ENCODE measurements at regions not wholly inside any gene's neighbourhood (a gene's known extent, or its start where the extent isn't known, plus 50 kb on each side); places are given as distances from the start of the nearest gene placed in this dataset.

DNA sequence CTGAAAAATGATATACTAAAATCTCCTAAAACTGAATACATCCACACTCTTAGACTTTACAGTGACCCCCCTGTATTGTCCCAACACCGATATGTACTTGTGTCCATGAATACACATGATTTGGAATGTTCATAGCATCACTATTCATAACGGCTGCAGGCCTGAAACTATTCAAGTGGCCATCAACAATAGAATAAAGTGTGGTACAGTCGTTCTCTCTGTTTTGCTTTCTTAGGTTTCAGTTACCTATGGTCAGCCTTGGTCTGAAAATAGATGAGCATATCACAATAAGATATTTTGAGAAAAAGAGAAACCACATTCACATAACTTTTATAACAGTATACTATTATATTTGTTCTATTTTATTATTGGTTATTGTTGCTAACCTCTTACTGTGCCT is 150.6 kb downstream of the ASCL4 start:
- Histone ChIP-seq H3K27me3 (ENCODE audit: control insufficient read depth, insufficient read depth, low read length, poor library complexity, severe bottlenecking) (peaks cover 42% of the 10 kb centered on the region), H3K4me1 (ENCODE audit: control insufficient read depth, insufficient read depth, low read length) (no peaks in the 10 kb centered on the region)

DNA sequence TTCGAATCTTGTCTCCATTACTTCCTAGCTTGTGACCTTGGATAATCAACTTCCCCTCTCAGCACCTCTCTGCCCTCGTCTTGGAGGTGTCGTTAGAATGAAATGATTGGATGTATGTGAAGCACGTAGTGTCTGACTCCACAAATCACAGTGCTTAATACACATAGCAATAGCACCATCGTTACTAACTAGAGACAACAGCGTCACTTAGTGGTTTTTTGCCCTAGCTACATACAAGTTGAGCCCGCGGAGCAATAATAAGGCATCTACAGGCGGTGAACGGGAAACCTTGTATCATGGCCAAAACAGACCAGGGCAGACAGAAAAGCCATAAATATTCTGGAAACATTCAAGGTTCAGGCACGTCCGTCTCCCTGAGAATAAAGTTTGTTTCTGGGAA is 154.9 kb downstream of the ASCL4 start:
- H3K4me1 Mint-ChIP-seq, result no peaks in the 10 kb centered on the region
- Histone ChIP-seq H3K36me3 (ENCODE audit: control insufficient read depth, insufficient read depth, low read length) (no peaks in the 10 kb centered on the region), H3K9ac (ENCODE audit: extremely low read depth, low read length, poor library complexity, severe bottlenecking) (no peak overlapping the region), H3K9me3 (ENCODE audit: control insufficient read depth, low read length) (no peaks in the 10 kb centered on the region), H3K4me1 (ENCODE audit: control insufficient read depth, insufficient read depth, low read length) (no peaks in the 10 kb centered on the region), H3K4me3 (ENCODE audit: low read length) (no peak overlapping the region), H3K27ac (ENCODE audit: low read depth, low read length) (no peak overlapping the region), H3K27me3 (ENCODE audit: control insufficient read depth, insufficient read depth, low read length, poor library complexity, severe bottlenecking) (peaks cover 75% of the 10 kb centered on the region)
- TF ChIP-seq, protein P1, sequence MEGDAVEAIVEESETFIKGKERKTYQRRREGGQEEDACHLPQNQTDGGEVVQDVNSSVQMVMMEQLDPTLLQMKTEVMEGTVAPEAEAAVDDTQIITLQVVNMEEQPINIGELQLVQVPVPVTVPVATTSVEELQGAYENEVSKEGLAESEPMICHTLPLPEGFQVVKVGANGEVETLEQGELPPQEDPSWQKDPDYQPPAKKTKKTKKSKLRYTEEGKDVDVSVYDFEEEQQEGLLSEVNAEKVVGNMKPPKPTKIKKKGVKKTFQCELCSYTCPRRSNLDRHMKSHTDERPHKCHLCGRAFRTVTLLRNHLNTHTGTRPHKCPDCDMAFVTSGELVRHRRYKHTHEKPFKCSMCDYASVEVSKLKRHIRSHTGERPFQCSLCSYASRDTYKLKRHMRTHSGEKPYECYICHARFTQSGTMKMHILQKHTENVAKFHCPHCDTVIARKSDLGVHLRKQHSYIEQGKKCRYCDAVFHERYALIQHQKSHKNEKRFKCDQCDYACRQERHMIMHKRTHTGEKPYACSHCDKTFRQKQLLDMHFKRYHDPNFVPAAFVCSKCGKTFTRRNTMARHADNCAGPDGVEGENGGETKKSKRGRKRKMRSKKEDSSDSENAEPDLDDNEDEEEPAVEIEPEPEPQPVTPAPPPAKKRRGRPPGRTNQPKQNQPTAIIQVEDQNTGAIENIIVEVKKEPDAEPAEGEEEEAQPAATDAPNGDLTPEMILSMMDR (conservative IDR thresholded peaks at IDR 0.05), result peak; percentile 70
- peak; percentile 76 for DNase-seq
- no peaks in the 10 kb centered on the region for H3K36me3 Mint-ChIP-seq (ENCODE audit: low read depth)
- 66 to 70% methylated on average over 8 to 10 of the region's 12 CpGs for WGBS, 2 experiments (ENCODE audit: insufficient coverage in 1 of 2, insufficient read length in 1 of 2)
- no peak overlapping the region for H3K27ac Mint-ChIP-seq
- peaks cover 50% of the 10 kb centered on the region for H3K27me3 Mint-ChIP-seq (ENCODE audit: insufficient read depth)
- no peak overlapping the region for H3K4me3 Mint-ChIP-seq
- H3K9me3 Mint-ChIP-seq, result no peaks in the 10 kb centered on the region

More for the DNA sequence above, 150.6 kb downstream of the ASCL4 start:
- H3K27me3 Mint-ChIP-seq (ENCODE audit: insufficient read depth), result peaks cover 43% of the 10 kb centered on the region
- no peak overlapping the region for H3K27ac Mint-ChIP-seq
- no peaks in the 10 kb centered on the region for H3K9me3 Mint-ChIP-seq
- Histone ChIP-seq H3K36me3 (ENCODE audit: control insufficient read depth, insufficient read depth, low read length) (no peaks in the 10 kb centered on the region), H3K27ac (ENCODE audit: low read depth, low read length) (no peak overlapping the region), H3K9me3 (ENCODE audit: control insufficient read depth, low read length) (no peaks in the 10 kb centered on the region), H3K4me3 (ENCODE audit: low read length) (no peak overlapping the region), H3K9ac (ENCODE audit: extremely low read depth, low read length, poor library complexity, severe bottlenecking) (no peak overlapping the region)
- no peaks in the 10 kb centered on the region for H3K36me3 Mint-ChIP-seq (ENCODE audit: low read depth)
- 71 to 90% methylated on average over 3 of the region's 3 CpGs for WGBS, 2 experiments (ENCODE audit: insufficient coverage in 1 of 2, insufficient read length in 1 of 2)
- H3K4me1 Mint-ChIP-seq, result no peaks in the 10 kb centered on the region
- TF ChIP-seq, protein P1 (conservative IDR thresholded peaks at IDR 0.05), result no peak
- no peak overlapping the region for H3K4me3 Mint-ChIP-seq
- DNase-seq, result no peak

DNA sequence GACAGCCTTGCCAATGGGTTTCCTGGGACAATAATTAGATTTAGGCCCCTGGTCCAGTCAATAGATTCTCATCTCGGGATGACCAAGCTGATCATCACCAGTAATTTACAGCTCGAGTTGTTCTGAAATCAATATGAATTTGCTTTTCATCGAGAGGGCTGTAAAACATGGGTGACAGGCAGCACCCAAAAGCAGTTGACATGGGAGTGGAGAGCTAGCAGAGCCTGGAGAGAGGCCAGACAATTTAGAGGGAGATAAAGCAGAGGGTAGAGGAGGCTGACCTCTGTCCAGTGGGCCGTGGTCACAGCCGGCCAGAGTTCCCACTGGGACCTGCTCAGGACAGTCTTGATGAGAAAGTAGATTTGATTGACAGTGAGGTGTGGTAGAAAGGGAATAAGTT is 157.3 kb downstream of the ASCL4 start:
- H3K27me3 ChIP-seq (ENCODE audit: control insufficient read depth, insufficient read depth, low read length, poor library complexity, severe bottlenecking), result peaks cover 90% of the 10 kb centered on the region
- no peaks in the 10 kb centered on the region for H3K9me3 Mint-ChIP-seq
- H3K27ac ChIP-seq (ENCODE audit: low read depth, low read length), result no peak overlapping the region
- H3K4me3 ChIP-seq (ENCODE audit: low read length), result no peak overlapping the region
- no peaks in the 10 kb centered on the region for H3K36me3 ChIP-seq (ENCODE audit: control insufficient read depth, insufficient read depth, low read length)
- no peak overlapping the region for H3K27ac Mint-ChIP-seq
- H3K4me1 ChIP-seq (ENCODE audit: control insufficient read depth, insufficient read depth, low read length), result no peaks in the 10 kb centered on the region
- no peaks in the 10 kb centered on the region for H3K9me3 ChIP-seq (ENCODE audit: control insufficient read depth, low read length)
- TF ChIP-seq, protein P1 (conservative IDR thresholded peaks at IDR 0.05), result no peak
- no peaks in the 10 kb centered on the region for H3K4me1 Mint-ChIP-seq
- H3K27me3 Mint-ChIP-seq (ENCODE audit: insufficient read depth), result peaks cover 70% of the 10 kb centered on the region
- H3K9ac ChIP-seq (ENCODE audit: extremely low read depth, low read length, poor library complexity, severe bottlenecking), result no peak overlapping the region
- H3K4me3 Mint-ChIP-seq, result no peak overlapping the region
- H3K36me3 Mint-ChIP-seq (ENCODE audit: low read depth), result no peaks in the 10 kb centered on the region
- 80 to 93% methylated on average over 3 to 5 of the region's 5 CpGs for WGBS, 2 experiments (ENCODE audit: insufficient coverage in 1 of 2, insufficient read length in 1 of 2)
- DNase-seq, result no peak
